CD4-positive, alpha-beta T cell (primary cell): ENCODE measurements at regions not wholly inside any gene's neighbourhood (a gene's known extent, or its start where the extent isn't known, plus 50 kb on each side); places are given as distances from the start of the nearest gene placed in this dataset.

Source experiments
- ATAC-seq: fragments of 200-7000 bp; cut with Tn5 transposase; one replicate; pipeline ENCODE4 v1.10.0; 2022; ENCODE audit warnings: mild to moderate bottlenecking; ENCODE audit not compliant: poor library complexity
- CTCF ChIA-PET: fragments of 350-600 bp; sonication (Branson Sonifier 250); formaldehyde crosslinking; loops from one replicate; lab custom pipeline; 2021; ENCODE audit warnings: antibody characterized with exemption, inconsistent platforms; lab: Charles Lee
- POLR2A ChIA-PET: fragments of 350-600 bp; sonication (Branson Sonifier 250); formaldehyde crosslinking; loops from one replicate; lab custom pipeline; 2021; ENCODE audit warnings: antibody characterized with exemption, inconsistent platforms; lab: Charles Lee
- DNase-seq, 14 experiments: peaks; one replicate each; pipeline ENCODE4 v3.0.0-alpha.2; 2013 to 2020; ENCODE audit warnings: mixed read lengths in 2 of 14
- H3K27ac ChIP-seq, 2 donors: one replicate each; pipeline versions ENCODE4 v1.5.1 to v1.7.0; 2013; ENCODE audit warnings: low read length in 2 of 2, low read depth in 1 of 2, mild to moderate bottlenecking in 1 of 2
- H3K27me3 ChIP-seq, 2 experiments: 1 replicate in 1 of 2; 2 replicates in 1 of 2; pipeline versions ENCODE4 v1.6.1 to v1.7.0; 2013; ENCODE audit warnings: low read length in 2 of 2, control low read depth in 1 of 2, mild to moderate bottlenecking in 1 of 2, moderate library complexity in 1 of 2; ENCODE audit not compliant: insufficient read depth in 2 of 2, control insufficient read depth in 1 of 2
- H3K36me3 ChIP-seq: one replicate; pipeline ENCODE4 v1.6.1; 2013; ENCODE audit warnings: low read length, control low read depth; ENCODE audit not compliant: insufficient read depth
- H3K4me1 ChIP-seq: one replicate; pipeline ENCODE4 v1.6.1; 2013; ENCODE audit warnings: low read length, control low read depth; ENCODE audit not compliant: insufficient read depth
- H3K4me3 ChIP-seq: one replicate; pipeline ENCODE4 v1.5.1; 2013; ENCODE audit warnings: mild to moderate bottlenecking, low read length, moderate library complexity
- H3K9me3 ChIP-seq, 2 experiments: 1 replicate in 1 of 2; 2 replicates in 1 of 2; pipeline versions ENCODE4 v1.6.1 to v1.7.0; 2013; ENCODE audit warnings: low read length in 2 of 2, mild to moderate bottlenecking in 2 of 2, control low read depth in 1 of 2, moderate library complexity in 1 of 2; ENCODE audit not compliant: control insufficient read depth in 1 of 2, insufficient read depth in 1 of 2
- H3K27ac Mint-ChIP-seq: one replicate; pipeline ENCODE4 v1.8.0; 2020; ENCODE audit warnings: mixed read lengths
- H3K27me3 Mint-ChIP-seq: one replicate; pipeline ENCODE4 v1.8.0; 2021; ENCODE audit warnings: mixed read lengths
- H3K36me3 Mint-ChIP-seq: one replicate; pipeline ENCODE4 v1.8.0; 2021; ENCODE audit warnings: low read depth, mixed read lengths
- H3K4me1 Mint-ChIP-seq: one replicate; pipeline ENCODE4 v1.8.0; 2021; ENCODE audit warnings: low read depth, mixed read lengths
- H3K4me3 Mint-ChIP-seq: one replicate; pipeline ENCODE4 v1.8.0; 2020; ENCODE audit warnings: mild to moderate bottlenecking, mixed read lengths
- H3K9me3 Mint-ChIP-seq: one replicate; pipeline ENCODE4 v1.8.0; 2020; ENCODE audit warnings: mixed read lengths
- CTCF ChIP-seq: fragments of 200-600 bp; IDR thresholded peaks from one replicate; pipeline ENCODE4 v1.8.0; 2022; ENCODE audit warnings: antibody characterized with exemption, mild to moderate bottlenecking
- intact Hi-C, 2 experiments: fragments of 100-400 bp; cut with DNase I in 1 of 2; cut with micrococcal nuclease in 1 of 2; formaldehyde crosslinking; loops; one replicate each; pipeline versions ENCODE4 v1.15.1 to v1.9.0; 2023 to 2025; cut with DNase I, micrococcal nuclease

GRCh38 chr4:181860668-181861067 is 382.5 kb upstream of the TENM3 start:
- no peak for DNase-seq
- TF ChIP-seq CTCF, result no peak
- ChIA-PET POLR2A (no interaction called here), CTCF (no interaction called here)
- Histone ChIP-seq H3K4me1 (no peaks in the 10 kb centered on the region), H3K36me3 (no peaks in the 10 kb centered on the region), H3K27ac (no peak overlapping the region), H3K27me3 (no peaks in the 10 kb centered on the region), H3K9me3 (peaks cover 0 to 4% of the 10 kb centered on the region in 2 experiments), H3K4me3 (no peak overlapping the region)
- Mint-ChIP-seq H3K27me3 (no peaks in the 10 kb centered on the region), H3K9me3 (no peaks in the 10 kb centered on the region), H3K27ac (no peak overlapping the region), H3K4me3 (no peak overlapping the region), H3K36me3 (no peaks in the 10 kb centered on the region), H3K4me1 (no peaks in the 10 kb centered on the region)
- ATAC-seq, result no peak
- intact Hi-C loops, result no loop called here

- Mint-ChIP-seq H3K4me3 (no peak overlapping the region), H3K9me3 (peaks cover 3% of the 10 kb centered on the region)
- H3K4me3 ChIP-seq, result no peak overlapping the region
Observed at GRCh38 chr4:181863856-181864255, 379.3 kb upstream of the TENM3 start.

GRCh38 chr4:181870326-181870725 is 372.9 kb upstream of the TENM3 start:
- no peak for TF ChIP-seq CTCF
- no peak overlapping the region for H3K4me3 ChIP-seq
- ATAC-seq (no peak), DNase-seq (no peak)
- no peaks in the 10 kb centered on the region for H3K4me1 Mint-ChIP-seq
- ChIA-PET POLR2A (no interaction called here), CTCF (no interaction called here)
- no peaks in the 10 kb centered on the region for H3K36me3 ChIP-seq
- no peaks in the 10 kb centered on the region for H3K9me3 ChIP-seq
- H3K4me1 ChIP-seq, result no peaks in the 10 kb centered on the region
- H3K27ac Mint-ChIP-seq, result no peak overlapping the region
- peaks cover 5% of the 10 kb centered on the region for H3K9me3 Mint-ChIP-seq
- no peaks in the 10 kb centered on the region for H3K27me3 ChIP-seq
- H3K4me3 Mint-ChIP-seq, result no peak overlapping the region
- H3K27ac ChIP-seq, result no peak overlapping the region
- H3K27me3 Mint-ChIP-seq, result no peaks in the 10 kb centered on the region
- H3K36me3 Mint-ChIP-seq, result no peaks in the 10 kb centered on the region
- intact Hi-C loops, result no loop called here

More at GRCh38 chr4:181863856-181864255, 379.3 kb upstream of the TENM3 start:
- DNase-seq (no peak), ATAC-seq (no peak)
- Mint-ChIP-seq H3K27ac (no peak overlapping the region), H3K27me3 (no peaks in the 10 kb centered on the region), H3K36me3 (no peaks in the 10 kb centered on the region), H3K4me1 (no peaks in the 10 kb centered on the region)
- no peak overlapping the region for H3K27ac ChIP-seq
- TF ChIP-seq CTCF, result no peak
- POLR2A ChIA-PET, result no interaction called here
- H3K9me3 ChIP-seq, result no peaks in the 10 kb centered on the region
- CTCF ChIA-PET, result no interaction called here
- intact Hi-C loops, result no loop called here
- no peaks in the 10 kb centered on the region for H3K27me3 ChIP-seq
- H3K4me1 ChIP-seq, result no peaks in the 10 kb centered on the region
- no peaks in the 10 kb centered on the region for H3K36me3 ChIP-seq
